Astrocyte (in vitro differentiated cells and primary cell): ENCODE measurements at regions not wholly inside any gene's neighbourhood (a gene's known extent, or its start where the extent isn't known, plus 50 kb on each side); places are given as distances from the start of the nearest gene placed in this dataset.

Source experiments
- CTCF ChIP-seq: IDR thresholded peaks from 2 replicates; pipeline ENCODE4 v1.5.1; 2011; ENCODE audit warnings: low read depth, mild to moderate bottlenecking, inconsistent platforms, low read length, moderate library complexity; ENCODE audit not compliant: insufficient read depth
- EZH2 ChIP-seq: IDR thresholded peaks from 2 replicates; pipeline ENCODE4 v1.6.1; 2012; ENCODE audit warnings: mild to moderate bottlenecking, low read length, inconsistent platforms; ENCODE audit not compliant: insufficient read depth

DNA sequence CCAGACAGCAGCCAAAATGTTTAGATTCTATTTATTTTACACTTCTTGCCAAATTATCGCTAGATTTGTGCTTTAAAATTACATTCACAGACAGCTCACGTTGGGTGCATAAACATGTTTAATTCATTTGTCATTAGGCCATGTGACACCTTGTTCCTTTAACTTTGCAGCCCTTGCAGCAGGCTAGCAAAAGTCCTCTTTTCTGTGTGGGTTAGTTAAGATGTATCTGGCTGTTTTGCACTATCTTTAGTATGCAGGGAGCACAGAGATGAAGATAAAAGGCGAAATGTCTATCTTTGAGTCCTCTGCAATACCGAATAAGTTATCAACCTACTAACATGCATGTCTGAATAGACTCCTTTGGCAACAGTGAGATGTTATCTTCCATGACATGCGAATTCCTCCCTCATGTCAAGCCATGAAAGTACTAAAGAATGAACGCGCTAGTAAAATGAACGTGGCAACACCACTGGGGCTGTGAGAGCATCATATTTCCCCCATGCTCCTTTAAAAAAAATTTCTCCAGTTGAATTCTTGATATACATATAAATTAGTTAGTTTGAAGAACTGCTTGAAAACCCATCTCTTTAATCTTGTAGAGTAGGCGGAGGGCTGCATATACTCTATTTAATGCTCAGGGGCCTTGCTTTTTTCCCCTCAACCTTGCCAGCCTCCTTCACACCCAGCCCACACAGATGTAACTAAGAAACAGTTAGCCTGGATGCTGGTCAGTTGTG lies 620.4 kb upstream of the NR2F2 start:
- no peak for TF ChIP-seq CTCF
- no peak for TF ChIP-seq EZH2
